Activated naive CD4-positive, alpha-beta T cell treated with anti-CD3 and anti-CD28 coated beads, Interleukin-2, amount 10 ng/mL, durations not matched to agents 7 days and 5 days (primary cell): ENCODE measurements at regions not wholly inside any gene's neighbourhood (a gene's known extent, or its start where the extent isn't known, plus 50 kb on each side); places are given as distances from the start of the nearest gene placed in this dataset.

Experiments
- CTCF ChIA-PET: fragments of 350-600 bp; sonication (Branson Sonifier 250); formaldehyde crosslinking; loops from one replicate; lab custom pipeline; 2021; ENCODE audit warnings: antibody characterized with exemption; lab: Charles Lee
- DNase-seq: peaks from one replicate; pipeline ENCODE4 v3.0.0-alpha.2; 2020
- H3K27ac Mint-ChIP-seq: one replicate; pipeline ENCODE4 v1.8.0; 2021; ENCODE audit warnings: mild to moderate bottlenecking, moderate library complexity, mixed read lengths
- H3K27me3 Mint-ChIP-seq: one replicate; pipeline ENCODE4 v1.8.0; 2021; ENCODE audit warnings: mild to moderate bottlenecking, mixed read lengths
- H3K36me3 Mint-ChIP-seq: one replicate; pipeline ENCODE4 v1.8.0; 2021; ENCODE audit warnings: mixed read lengths
- H3K4me1 Mint-ChIP-seq: one replicate; pipeline ENCODE4 v1.8.0; 2021; ENCODE audit warnings: mixed read lengths
- H3K4me3 Mint-ChIP-seq: one replicate; pipeline ENCODE4 v1.8.0; 2021; ENCODE audit warnings: mild to moderate bottlenecking, moderate library complexity, mixed read lengths
- H3K9me3 Mint-ChIP-seq: one replicate; pipeline ENCODE4 v1.8.0; 2021; ENCODE audit warnings: mixed read lengths

DNA sequence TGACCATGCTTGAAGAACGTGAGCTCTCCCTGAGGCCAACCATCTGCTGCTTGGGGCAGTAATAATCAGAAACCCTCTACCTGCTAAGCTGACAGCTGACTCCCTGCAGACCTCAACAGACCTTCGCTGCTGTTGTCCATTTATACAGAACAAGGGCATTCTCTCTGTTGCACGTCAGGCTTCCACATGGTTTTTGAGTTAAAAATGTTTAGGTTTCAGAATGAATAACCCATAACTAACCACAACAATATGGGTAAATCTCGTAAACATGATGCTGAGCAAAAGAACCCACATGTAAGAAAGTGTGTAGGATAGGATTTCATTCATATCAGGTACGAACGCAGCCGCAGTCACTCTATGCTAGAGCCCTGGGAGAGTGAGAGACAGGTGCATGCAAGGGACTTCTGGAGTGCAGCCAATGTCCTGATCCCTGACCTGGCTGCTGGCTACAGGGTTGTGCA lies 348.5 kb downstream of the MED10 start:
- CTCF ChIA-PET = no interaction called here
- Mint-ChIP-seq H3K27ac (no peak overlapping the region), H3K4me3 (no peak overlapping the region), H3K4me1 (no peaks in the 10 kb centered on the region), H3K27me3 (no peaks in the 10 kb centered on the region), H3K36me3 (no peaks in the 10 kb centered on the region), H3K9me3 (no peaks in the 10 kb centered on the region)
- DNase-seq = no peak

GRCh38 chr5:6026766-6027406 lies 351.5 kb downstream of the MED10 start:
- H3K9me3 Mint-ChIP-seq = no peaks in the 10 kb centered on the region
- no peak overlapping the region for H3K4me3 Mint-ChIP-seq
- no peaks in the 10 kb centered on the region for H3K4me1 Mint-ChIP-seq
- CTCF ChIA-PET = no interaction called here
- H3K36me3 Mint-ChIP-seq = no peaks in the 10 kb centered on the region
- DNase-seq = no peak
- H3K27ac Mint-ChIP-seq = no peak overlapping the region
- H3K27me3 Mint-ChIP-seq = no peaks in the 10 kb centered on the region

DNA sequence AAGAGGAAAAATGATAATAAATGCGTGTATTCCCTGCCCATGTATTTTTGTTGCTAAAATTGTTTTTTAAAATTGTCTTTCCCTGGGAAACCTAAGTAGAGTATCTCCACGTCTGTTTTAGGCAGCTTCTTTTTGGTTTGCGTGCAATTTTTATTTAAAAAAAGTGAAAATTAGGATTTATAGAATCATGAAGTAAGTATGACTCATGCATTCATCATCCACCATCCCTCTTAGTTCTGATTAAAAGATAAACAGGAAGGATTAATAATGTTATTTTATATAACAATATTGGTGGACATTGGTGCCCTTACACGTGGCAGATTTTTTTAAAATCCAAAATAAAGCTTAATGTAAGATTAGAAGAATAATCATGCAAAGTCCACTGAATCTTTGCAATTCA lies 358.7 kb downstream of the MED10 start:
- CTCF ChIA-PET = no interaction called here
- no peaks in the 10 kb centered on the region for H3K36me3 Mint-ChIP-seq
- H3K27me3 Mint-ChIP-seq = no peaks in the 10 kb centered on the region
- H3K4me1 Mint-ChIP-seq = no peaks in the 10 kb centered on the region
- DNase-seq = no peak
- H3K9me3 Mint-ChIP-seq = no peaks in the 10 kb centered on the region
- H3K27ac Mint-ChIP-seq = no peak overlapping the region
- H3K4me3 Mint-ChIP-seq = no peak overlapping the region

GRCh38 chr5:6013506-6013905 lies 364.8 kb downstream of the MED10 start:
- Mint-ChIP-seq H3K27me3 (no peaks in the 10 kb centered on the region), H3K4me3 (no peak overlapping the region), H3K27ac (no peak overlapping the region), H3K36me3 (no peaks in the 10 kb centered on the region), H3K4me1 (no peaks in the 10 kb centered on the region), H3K9me3 (no peaks in the 10 kb centered on the region)
- CTCF ChIA-PET = no interaction called here
- no peak for DNase-seq

DNA sequence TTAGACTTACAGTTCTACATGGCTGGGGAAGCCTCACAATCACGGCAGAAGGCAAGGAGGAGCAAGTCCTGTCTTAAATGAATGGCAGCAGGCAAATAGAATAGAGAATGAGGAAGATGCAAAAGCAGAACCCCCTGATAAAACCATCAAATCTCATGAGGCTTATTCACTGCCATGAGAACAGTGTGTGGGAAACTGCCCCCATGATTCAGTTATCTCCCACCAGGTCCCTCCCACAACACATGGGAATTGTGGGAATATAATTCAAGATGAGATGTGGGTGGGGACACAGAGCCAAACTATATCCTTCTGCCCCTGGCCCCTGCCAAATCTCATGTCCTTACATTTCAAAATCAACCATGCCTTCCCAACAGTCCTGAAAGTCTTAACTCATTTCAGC lies 367.1 kb downstream of the MED10 start:
- Mint-ChIP-seq H3K4me3 (no peak overlapping the region), H3K9me3 (no peaks in the 10 kb centered on the region), H3K27ac (no peak overlapping the region), H3K4me1 (no peaks in the 10 kb centered on the region), H3K36me3 (no peaks in the 10 kb centered on the region), H3K27me3 (no peaks in the 10 kb centered on the region)
- CTCF ChIA-PET = no interaction called here
- no peak for DNase-seq

DNA sequence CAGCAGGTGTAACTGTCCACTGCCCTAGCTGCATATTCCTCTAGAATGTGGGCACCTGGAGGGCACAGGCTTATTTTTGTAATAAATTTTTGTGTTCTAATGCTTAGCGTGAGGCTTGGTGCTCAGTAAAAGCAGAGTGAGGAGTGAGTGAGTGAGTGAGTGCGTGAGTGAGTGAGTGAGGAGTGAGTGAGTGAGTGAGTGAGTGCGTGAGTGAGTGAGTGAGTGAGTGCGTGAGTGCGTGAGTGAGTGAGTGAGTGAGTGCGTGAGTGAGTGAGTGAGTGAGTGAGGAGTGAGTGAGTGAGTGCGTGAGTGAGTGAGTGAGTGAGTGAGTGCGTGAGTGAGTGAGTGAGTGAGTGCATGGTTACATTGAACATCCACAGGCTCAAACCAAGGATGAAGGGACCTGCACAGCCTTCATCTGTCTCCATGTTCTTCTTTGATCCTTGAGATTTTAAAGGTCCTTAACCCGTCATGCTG lies 371.5 kb downstream of the MED10 start:
- Mint-ChIP-seq H3K4me3 (no peak overlapping the region), H3K9me3 (no peaks in the 10 kb centered on the region), H3K27ac (no peak overlapping the region), H3K27me3 (no peaks in the 10 kb centered on the region), H3K36me3 (no peaks in the 10 kb centered on the region), H3K4me1 (no peaks in the 10 kb centered on the region)
- CTCF ChIA-PET = no interaction called here
- no peak for DNase-seq

- no peak overlapping the region for H3K27ac Mint-ChIP-seq
- H3K9me3 Mint-ChIP-seq = peaks cover 2% of the 10 kb centered on the region
- no peak overlapping the region for H3K4me3 Mint-ChIP-seq
- H3K27me3 Mint-ChIP-seq = no peaks in the 10 kb centered on the region
- no peaks in the 10 kb centered on the region for H3K4me1 Mint-ChIP-seq
- no peaks in the 10 kb centered on the region for H3K36me3 Mint-ChIP-seq
- CTCF ChIA-PET = no interaction called here
- DNase-seq = no peak
Observed at GRCh38 chr5:6003040-6003825, 375.1 kb downstream of the MED10 start.

GRCh38 chr5:6000867-6001266 lies 377.5 kb downstream of the MED10 start:
- H3K36me3 Mint-ChIP-seq = no peaks in the 10 kb centered on the region
- CTCF ChIA-PET = no interaction called here
- H3K27me3 Mint-ChIP-seq = no peaks in the 10 kb centered on the region
- no peak overlapping the region for H3K4me3 Mint-ChIP-seq
- H3K9me3 Mint-ChIP-seq = peaks cover 6% of the 10 kb centered on the region
- no peak for DNase-seq
- H3K27ac Mint-ChIP-seq = no peak overlapping the region
- H3K4me1 Mint-ChIP-seq = no peaks in the 10 kb centered on the region

DNA sequence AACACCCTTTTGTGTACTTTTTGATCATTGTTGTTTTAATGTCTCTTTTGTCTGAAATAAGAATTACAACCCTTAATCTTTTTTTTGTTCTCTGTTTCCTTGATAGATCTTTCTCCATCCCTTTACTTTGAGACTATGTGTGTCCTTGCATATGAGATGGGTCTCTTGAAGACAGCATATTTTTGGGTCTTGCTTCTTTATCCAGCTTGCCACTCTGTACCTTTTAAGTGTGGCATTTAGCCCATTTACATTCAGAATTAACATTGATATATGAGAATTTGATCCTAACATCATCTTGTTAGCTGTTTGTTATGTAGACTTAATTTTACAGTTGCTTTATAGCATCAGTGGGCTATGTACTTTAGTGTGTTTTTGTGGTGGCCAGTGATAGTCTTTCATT lies 382.5 kb downstream of the MED10 start:
- CTCF ChIA-PET = no interaction called here
- Mint-ChIP-seq H3K4me1 (no peaks in the 10 kb centered on the region), H3K36me3 (no peaks in the 10 kb centered on the region), H3K9me3 (peaks cover 16% of the 10 kb centered on the region), H3K27me3 (no peaks in the 10 kb centered on the region), H3K27ac (no peak overlapping the region), H3K4me3 (no peak overlapping the region)
- DNase-seq = no peak

- Mint-ChIP-seq H3K9me3 (no peaks in the 10 kb centered on the region), H3K27ac (no peak overlapping the region), H3K4me1 (no peaks in the 10 kb centered on the region), H3K36me3 (no peaks in the 10 kb centered on the region), H3K4me3 (no peak overlapping the region), H3K27me3 (no peaks in the 10 kb centered on the region)
- CTCF ChIA-PET = no interaction called here
- DNase-seq = no peak
Observed at GRCh38 chr5:5986492-5987178, 391.7 kb downstream of the MED10 start.

DNA sequence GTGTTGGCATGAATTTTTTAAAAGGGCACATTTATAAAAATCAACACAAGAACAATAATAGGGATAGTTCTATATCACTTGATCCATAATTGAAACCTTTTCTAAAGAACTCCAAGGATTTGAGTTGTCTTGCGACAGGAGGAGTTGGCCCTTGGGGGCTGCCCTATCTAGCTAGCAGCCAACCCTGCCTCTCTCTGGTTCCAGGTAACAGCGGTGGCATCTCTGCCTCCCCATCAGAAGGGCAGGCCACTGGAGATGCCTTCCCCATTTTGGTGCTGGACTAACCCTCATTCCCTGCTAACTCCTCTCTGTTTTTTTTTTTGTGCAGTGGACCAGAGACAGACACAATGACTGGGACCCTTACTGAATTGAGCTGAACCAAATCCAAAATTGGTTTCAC lies 393.0 kb downstream of the MED10 start:
- H3K27ac Mint-ChIP-seq = no peak overlapping the region
- CTCF ChIA-PET = no interaction called here
- H3K4me1 Mint-ChIP-seq = no peaks in the 10 kb centered on the region
- H3K36me3 Mint-ChIP-seq = no peaks in the 10 kb centered on the region
- no peak for DNase-seq
- no peaks in the 10 kb centered on the region for H3K9me3 Mint-ChIP-seq
- no peaks in the 10 kb centered on the region for H3K27me3 Mint-ChIP-seq
- no peak overlapping the region for H3K4me3 Mint-ChIP-seq

DNA sequence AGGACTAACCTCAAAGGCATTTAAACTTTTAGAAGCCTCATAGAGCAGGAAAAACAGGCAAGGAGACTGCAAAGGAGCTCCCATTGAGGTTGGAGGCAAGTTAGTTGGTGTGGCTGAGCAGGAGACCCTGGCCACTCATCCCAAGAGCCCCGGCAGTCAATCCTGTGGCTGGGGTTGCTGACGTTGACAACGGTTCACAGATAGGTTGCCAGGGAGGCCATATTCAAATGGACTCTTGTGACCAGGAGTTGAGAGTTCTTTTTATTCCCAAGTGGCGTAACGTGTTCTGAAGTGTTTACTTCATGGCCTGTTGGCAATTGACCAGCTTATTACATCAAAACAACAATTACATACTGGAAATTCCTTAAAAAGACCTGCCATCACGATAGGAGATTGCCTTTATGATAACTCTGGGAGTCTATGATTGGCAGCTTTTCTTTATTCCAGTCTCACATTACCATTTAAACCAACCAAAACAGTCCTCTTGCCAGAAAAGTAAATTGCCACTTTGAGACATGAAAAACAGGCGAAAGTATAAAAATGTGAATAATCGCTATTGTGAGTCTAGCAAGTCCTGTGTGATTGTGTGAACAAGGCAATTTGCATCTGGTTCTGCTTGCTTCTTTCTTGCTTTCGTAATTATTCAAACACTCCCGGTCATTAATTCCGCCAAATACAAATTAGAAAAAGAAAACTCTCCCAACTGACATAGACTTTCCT lies 394.9 kb downstream of the MED10 start:
- no peaks in the 10 kb centered on the region for H3K9me3 Mint-ChIP-seq
- CTCF ChIA-PET = no interaction called here
- H3K36me3 Mint-ChIP-seq = no peaks in the 10 kb centered on the region
- no peak for DNase-seq
- no peak overlapping the region for H3K4me3 Mint-ChIP-seq
- H3K4me1 Mint-ChIP-seq = no peaks in the 10 kb centered on the region
- no peaks in the 10 kb centered on the region for H3K27me3 Mint-ChIP-seq
- H3K27ac Mint-ChIP-seq = no peak overlapping the region

- H3K9me3 Mint-ChIP-seq = no peaks in the 10 kb centered on the region
- CTCF ChIA-PET = interaction anchor here (0.9 kb wide), 1 partner anchor 453 kb away, joined by 3 read pairs; no protein-coding TSS in a partner anchor
- DNase-seq = no peak
- H3K4me3 Mint-ChIP-seq = no peak overlapping the region
- H3K27me3 Mint-ChIP-seq = no peaks in the 10 kb centered on the region
- no peaks in the 10 kb centered on the region for H3K36me3 Mint-ChIP-seq
- no peak overlapping the region for H3K27ac Mint-ChIP-seq
- no peaks in the 10 kb centered on the region for H3K4me1 Mint-ChIP-seq
Observed at GRCh38 chr5:5981562-5981961, 396.8 kb downstream of the MED10 start.

DNA sequence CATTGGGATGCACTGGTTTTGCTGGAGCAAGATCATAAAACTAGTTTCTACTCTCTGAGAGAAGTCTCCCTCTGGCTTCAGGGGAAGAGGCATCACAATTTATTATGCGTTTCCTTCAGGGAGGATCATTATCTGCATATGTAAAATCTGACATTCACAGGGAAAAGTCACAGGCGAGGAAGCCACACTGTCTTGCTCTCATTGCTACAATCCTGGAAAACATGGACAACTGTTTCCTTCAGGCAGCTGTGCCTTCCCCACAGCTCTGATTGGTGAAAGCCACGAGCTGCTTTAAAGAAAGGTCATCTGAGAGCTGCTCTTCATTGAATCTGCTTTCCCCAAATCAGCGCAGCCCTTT lies 397.8 kb downstream of the MED10 start:
- Mint-ChIP-seq H3K27me3 (no peaks in the 10 kb centered on the region), H3K9me3 (no peaks in the 10 kb centered on the region), H3K4me3 (no peak overlapping the region), H3K27ac (no peak overlapping the region), H3K4me1 (no peaks in the 10 kb centered on the region), H3K36me3 (no peaks in the 10 kb centered on the region)
- CTCF ChIA-PET = no interaction called here
- no peak for DNase-seq
